Astrocyte of the spinal cord (primary cell): ENCODE measurements at regions not wholly inside any gene's neighbourhood (a gene's known extent, or its start where the extent isn't known, plus 50 kb on each side); places are given as distances from the start of the nearest gene placed in this dataset.

ENCODE experiments used
- DNase-seq: peaks from one replicate; pipeline ENCODE4 v3.0.0; 2011; ENCODE audit warnings: low read depth, low spot score
- H3K4me3 ChIP-seq: 2 replicates; pipeline ENCODE4 v1.5.1; 2011; ENCODE audit warnings: low read depth, mild to moderate bottlenecking, low read length, moderate library complexity
- CTCF ChIP-seq: IDR thresholded peaks from 2 replicates; pipeline ENCODE4 v1.5.1; 2012; ENCODE audit warnings: low read depth, mild to moderate bottlenecking, low read length, inconsistent platforms
- in situ Hi-C: cut with HindIII; loops from 2 replicates; pipeline ENCODE4 v1.10.0; 2017; ENCODE audit warnings: low sequenced_read_pairs

GRCh38 chr4:18935659-18936345 is 914.2 kb upstream of the LCORL start:
- no peak overlapping the region for H3K4me3 ChIP-seq
- no peak for DNase-seq
- TF ChIP-seq CTCF = no peak
- in situ Hi-C loops = no loop called here

- no peak for DNase-seq
- TF ChIP-seq CTCF = no peak
- in situ Hi-C loops = no loop called here
- no peak overlapping the region for H3K4me3 ChIP-seq
Measured at GRCh38 chr4:18934197-18934596, 912.6 kb upstream of the LCORL start.

GRCh38 chr4:18932730-18933339 is 911.3 kb upstream of the LCORL start:
- no peak for DNase-seq
- TF ChIP-seq CTCF = no peak
- no peak overlapping the region for H3K4me3 ChIP-seq
- in situ Hi-C loops = no loop called here

GRCh38 chr4:18931643-18932377 is 910.3 kb upstream of the LCORL start:
- no peak overlapping the region for H3K4me3 ChIP-seq
- TF ChIP-seq CTCF = no peak
- in situ Hi-C loops = no loop called here
- DNase-seq = no peak

- in situ Hi-C loops = no loop called here
- no peak overlapping the region for H3K4me3 ChIP-seq
- TF ChIP-seq CTCF = no peak
- no peak for DNase-seq
Measured at GRCh38 chr4:18930487-18930886, 908.9 kb upstream of the LCORL start.

- no peak overlapping the region for H3K4me3 ChIP-seq
- no peak for TF ChIP-seq CTCF
- DNase-seq = no peak
- in situ Hi-C loops = no loop called here
Measured at GRCh38 chr4:18923496-18924161, 902.1 kb upstream of the LCORL start.
